PFSK-1 (cell line): ENCODE measurements at regions not wholly inside any gene's neighbourhood (a gene's known extent, or its start where the extent isn't known, plus 50 kb on each side); places are given as distances from the start of the nearest gene placed in this dataset.
A peak's percentile ranks its signal among the peaks of the same experiment; 100 is the strongest.

Experiments used
- FOXP2 ChIP-seq: optimal IDR thresholded peaks from 2 replicates; pipeline ENCODE3; 2011; ENCODE audit warnings: borderline replicate concordance, control low read depth, inconsistent platforms; ENCODE audit not compliant: insufficient read depth; ENCODE audit errors: extremely low read length, extremely low read depth
- POLR2AphosphoS5 ChIP-seq: IDR thresholded peaks from 2 replicates; pipeline ENCODE4 v1.6.1; 2012; ENCODE audit warnings: low read depth, mild to moderate bottlenecking, control low read depth, low read length, moderate library complexity
- SIN3A ChIP-seq: IDR thresholded peaks from 2 replicates; pipeline ENCODE4 v1.6.1; 2012; ENCODE audit warnings: mild to moderate bottlenecking, low read length, moderate library complexity, borderline replicate concordance; ENCODE audit not compliant: insufficient read depth
- TAF1 ChIP-seq: IDR thresholded peaks from 2 replicates; pipeline ENCODE4 v1.6.1; 2012; ENCODE audit warnings: low read length, control low read depth, borderline replicate concordance; ENCODE audit not compliant: insufficient read depth
- TF ChIP-seq, protein P1 (sequence below), 2 experiments: IDR thresholded peaks; 2 replicates each; pipeline versions ENCODE4 v1.6.1 to v1.8.0; 2011 to 2012; ENCODE audit warnings: low read depth in 2 of 2, low read length in 2 of 2, control low read depth in 1 of 2, inconsistent platforms in 1 of 2, mild to moderate bottlenecking in 1 of 2, moderate library complexity in 1 of 2; ENCODE audit not compliant: insufficient read depth in 1 of 2

DNA sequence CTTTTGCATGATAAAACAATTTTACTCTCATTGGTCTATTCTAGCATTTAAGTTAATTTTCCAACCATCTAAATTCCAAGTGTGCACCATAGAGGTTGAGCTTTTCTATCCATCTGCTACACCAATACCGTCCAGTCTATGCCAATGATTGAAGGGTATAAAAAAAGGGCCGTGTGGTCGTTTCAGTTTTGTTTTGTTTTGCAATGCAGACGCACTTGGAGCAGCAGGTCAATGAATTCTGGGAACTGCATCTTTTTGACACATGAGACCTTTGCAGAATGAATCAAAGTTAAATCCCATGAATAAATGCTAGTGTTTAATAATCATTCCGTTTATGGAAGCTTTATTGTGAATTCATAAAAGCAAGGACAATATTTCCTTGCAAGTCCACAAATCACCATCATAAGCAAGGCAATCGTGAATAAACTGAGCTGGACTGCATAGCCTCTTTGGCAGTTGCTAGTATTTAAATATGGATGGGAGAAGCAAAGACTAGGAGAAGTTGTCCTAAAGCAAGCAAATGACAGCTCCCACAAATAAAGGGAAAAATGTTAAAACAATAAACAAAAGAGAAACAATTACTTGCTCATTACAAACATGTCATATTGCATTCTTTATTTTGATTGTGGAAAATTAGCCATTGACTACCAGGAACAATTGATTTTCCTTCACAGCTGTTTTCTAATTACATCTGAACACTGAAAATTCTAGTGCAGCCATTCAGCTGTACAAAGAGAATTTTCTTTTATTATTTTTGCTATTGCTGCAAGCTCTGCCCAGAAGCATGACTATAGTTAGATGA lies 649.7 kb upstream of the GJE1 start:
- TF ChIP-seq POLR2AphosphoS5, result no peak
- TF ChIP-seq FOXP2, result no peak
- TF ChIP-seq SIN3A, result peak; percentile 35; the same call in 1 of the 2 replicates
- TF ChIP-seq, protein P1, sequence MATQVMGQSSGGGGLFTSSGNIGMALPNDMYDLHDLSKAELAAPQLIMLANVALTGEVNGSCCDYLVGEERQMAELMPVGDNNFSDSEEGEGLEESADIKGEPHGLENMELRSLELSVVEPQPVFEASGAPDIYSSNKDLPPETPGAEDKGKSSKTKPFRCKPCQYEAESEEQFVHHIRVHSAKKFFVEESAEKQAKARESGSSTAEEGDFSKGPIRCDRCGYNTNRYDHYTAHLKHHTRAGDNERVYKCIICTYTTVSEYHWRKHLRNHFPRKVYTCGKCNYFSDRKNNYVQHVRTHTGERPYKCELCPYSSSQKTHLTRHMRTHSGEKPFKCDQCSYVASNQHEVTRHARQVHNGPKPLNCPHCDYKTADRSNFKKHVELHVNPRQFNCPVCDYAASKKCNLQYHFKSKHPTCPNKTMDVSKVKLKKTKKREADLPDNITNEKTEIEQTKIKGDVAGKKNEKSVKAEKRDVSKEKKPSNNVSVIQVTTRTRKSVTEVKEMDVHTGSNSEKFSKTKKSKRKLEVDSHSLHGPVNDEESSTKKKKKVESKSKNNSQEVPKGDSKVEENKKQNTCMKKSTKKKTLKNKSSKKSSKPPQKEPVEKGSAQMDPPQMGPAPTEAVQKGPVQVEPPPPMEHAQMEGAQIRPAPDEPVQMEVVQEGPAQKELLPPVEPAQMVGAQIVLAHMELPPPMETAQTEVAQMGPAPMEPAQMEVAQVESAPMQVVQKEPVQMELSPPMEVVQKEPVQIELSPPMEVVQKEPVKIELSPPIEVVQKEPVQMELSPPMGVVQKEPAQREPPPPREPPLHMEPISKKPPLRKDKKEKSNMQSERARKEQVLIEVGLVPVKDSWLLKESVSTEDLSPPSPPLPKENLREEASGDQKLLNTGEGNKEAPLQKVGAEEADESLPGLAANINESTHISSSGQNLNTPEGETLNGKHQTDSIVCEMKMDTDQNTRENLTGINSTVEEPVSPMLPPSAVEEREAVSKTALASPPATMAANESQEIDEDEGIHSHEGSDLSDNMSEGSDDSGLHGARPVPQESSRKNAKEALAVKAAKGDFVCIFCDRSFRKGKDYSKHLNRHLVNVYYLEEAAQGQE (IDR thresholded peaks at IDR 0.05; ENCODE audit: insufficient read depth in 1 of 2, low read depth in 2 of 2, low read length in 2 of 2), result no peak

- no peak for TF ChIP-seq FOXP2
- TF ChIP-seq POLR2AphosphoS5, result no peak
Observed at GRCh38 chr6:141475259-141475658, 657.5 kb upstream of the GJE1 start.

DNA sequence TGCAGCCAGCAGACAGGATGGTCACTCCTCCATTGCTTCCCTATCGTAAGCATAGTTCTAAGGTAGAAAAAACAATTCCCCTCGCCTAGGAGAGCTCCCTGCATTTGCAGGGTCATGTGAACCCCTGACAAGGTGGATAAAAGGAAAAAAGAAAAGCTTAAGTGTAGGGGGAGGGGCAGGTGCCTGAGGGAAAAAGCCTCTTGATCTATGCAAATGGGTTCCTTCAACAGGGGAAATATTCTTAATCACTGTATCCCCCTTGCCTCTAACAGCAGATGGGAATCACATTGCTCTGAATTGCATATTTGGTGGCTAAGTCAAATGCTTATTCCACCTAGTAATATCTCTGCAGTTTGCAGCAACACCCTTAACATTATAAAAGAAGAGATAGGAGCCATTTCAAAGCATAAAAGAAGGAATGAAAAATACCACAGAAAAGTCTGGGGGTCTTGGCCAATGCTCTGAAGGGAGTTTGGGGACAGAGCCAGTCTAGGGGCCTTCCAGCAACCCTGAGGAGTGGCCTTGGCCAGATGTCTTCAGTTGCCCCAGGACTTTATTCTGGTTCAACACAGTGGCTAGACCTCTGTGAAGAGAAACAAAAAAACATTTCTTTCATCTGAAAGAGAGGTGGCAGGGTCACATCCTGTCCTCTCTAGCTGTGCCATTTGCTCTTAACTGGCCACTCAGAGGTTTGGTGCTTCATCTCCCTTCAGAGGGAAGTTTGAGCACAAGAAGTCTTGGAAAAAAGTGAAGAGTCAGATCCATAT lies 660.4 kb upstream of the GJE1 start:
- no peak for TF ChIP-seq SIN3A
- TF ChIP-seq POLR2AphosphoS5, result no peak
- TF ChIP-seq, protein P1 (IDR thresholded peaks at IDR 0.05; ENCODE audit: insufficient read depth in 1 of 2, low read depth in 2 of 2, low read length in 2 of 2), result no peak
- no peak for TF ChIP-seq FOXP2
- no peak for TF ChIP-seq TAF1

GRCh38 chr6:141470810-141471209 lies 661.9 kb upstream of the GJE1 start:
- TF ChIP-seq, protein P1 (IDR thresholded peaks at IDR 0.05; ENCODE audit: insufficient read depth in 1 of 2, low read depth in 2 of 2, low read length in 2 of 2), result no peak
- TF ChIP-seq FOXP2, result no peak
- TF ChIP-seq SIN3A, result no peak
- no peak for TF ChIP-seq POLR2AphosphoS5
- TF ChIP-seq TAF1, result no peak

GRCh38 chr6:141467881-141468280 lies 664.8 kb upstream of the GJE1 start:
- TF ChIP-seq SIN3A, result no peak
- no peak for TF ChIP-seq FOXP2
- TF ChIP-seq TAF1, result no peak
- TF ChIP-seq, protein P1 (IDR thresholded peaks at IDR 0.05; ENCODE audit: insufficient read depth in 1 of 2, low read depth in 2 of 2, low read length in 2 of 2), result no peak
- TF ChIP-seq POLR2AphosphoS5, result no peak
